Colonic mucosa (tissue), 4 donors: ENCODE measurements at regions not wholly inside any gene's neighbourhood (a gene's known extent, or its start where the extent isn't known, plus 50 kb on each side); places are given as distances from the start of the nearest gene placed in this dataset.

Experiments used
- DNase-seq: peaks from one replicate; pipeline ENCODE4 v3.0.0-alpha.2; 2020
- H3K27ac ChIP-seq: fragments of 200-600 bp; one replicate; pipeline ENCODE4 v1.8.0; 2021
- H3K27me3 ChIP-seq: fragments of 200-600 bp; one replicate; pipeline ENCODE4 v1.8.0; 2021
- H3K36me3 ChIP-seq: fragments of 200-600 bp; one replicate; pipeline ENCODE4 v1.8.0; 2021
- H3K4me1 ChIP-seq: fragments of 200-600 bp; one replicate; pipeline ENCODE4 v1.8.0; 2021; ENCODE audit warnings: mild to moderate bottlenecking
- H3K4me3 ChIP-seq: fragments of 200-600 bp; one replicate; pipeline ENCODE4 v1.8.0; 2021
- H3K9ac ChIP-seq, 2 donors: one replicate each; pipeline ENCODE4 v1.7.0; 2013; ENCODE audit warnings: control low read depth in 2 of 2, low read depth in 2 of 2, low read length in 2 of 2
- H3K9me3 ChIP-seq: fragments of 200-600 bp; one replicate; pipeline ENCODE4 v1.8.0; 2021
- CTCF ChIP-seq: fragments of 200-600 bp; IDR thresholded peaks from one replicate; pipeline ENCODE4 v1.8.0; 2022; ENCODE audit warnings: antibody characterized with exemption, mild to moderate bottlenecking
- intact Hi-C: fragments of 100-400 bp; cut with DNase I; formaldehyde crosslinking; loops from one replicate; pipeline ENCODE4 v1.14.1; 2022
- donor health status: healthy.
- donor health status: DM: no; HTN: no; CAD: no.
- donor health status: DM: no; HTN: no; CAD: no.

GRCh38 chr7:45420843-45421495 lies 153.2 kb upstream of the ADCY1 start:
- Histone ChIP-seq H3K4me3 (no peak overlapping the region), H3K9ac (no peak overlapping the region), H3K4me1 (no peaks in the 10 kb centered on the region), H3K27me3 (no peaks in the 10 kb centered on the region), H3K36me3 (no peaks in the 10 kb centered on the region), H3K27ac (no peak overlapping the region), H3K9me3 (no peaks in the 10 kb centered on the region)
- TF ChIP-seq CTCF, result no peak
- intact Hi-C loops, result no loop called here
- DNase-seq, result no peak

- no peaks in the 10 kb centered on the region for H3K9me3 ChIP-seq
- no peak overlapping the region for H3K9ac ChIP-seq
- no peak for DNase-seq
- TF ChIP-seq CTCF, result no peak
- H3K27me3 ChIP-seq, result no peaks in the 10 kb centered on the region
- no peaks in the 10 kb centered on the region for H3K36me3 ChIP-seq
- H3K27ac ChIP-seq, result no peak overlapping the region
- no peaks in the 10 kb centered on the region for H3K4me1 ChIP-seq
- no peak overlapping the region for H3K4me3 ChIP-seq
- intact Hi-C loops, result no loop called here
Measured at GRCh38 chr7:45421806-45422205, 152.4 kb upstream of the ADCY1 start.

GRCh38 chr7:45430397-45430796 lies 143.8 kb upstream of the ADCY1 start:
- intact Hi-C loops, result no loop called here
- no peak for DNase-seq

GRCh38 chr7:45434167-45434784 lies 139.9 kb upstream of the ADCY1 start:
- H3K4me1 ChIP-seq, result no peaks in the 10 kb centered on the region
- intact Hi-C loops, result no loop called here
- H3K9ac ChIP-seq, result no peak overlapping the region
- no peak overlapping the region for H3K4me3 ChIP-seq
- H3K9me3 ChIP-seq, result no peaks in the 10 kb centered on the region
- H3K27me3 ChIP-seq, result no peaks in the 10 kb centered on the region
- no peak overlapping the region for H3K27ac ChIP-seq
- TF ChIP-seq CTCF, result no peak
- H3K36me3 ChIP-seq, result no peaks in the 10 kb centered on the region
- no peak for DNase-seq

More at GRCh38 chr7:45430397-45430796, 143.8 kb upstream of the ADCY1 start:
- no peak overlapping the region for H3K4me3 ChIP-seq
- no peaks in the 10 kb centered on the region for H3K9me3 ChIP-seq
- no peak overlapping the region for H3K9ac ChIP-seq
- no peak for TF ChIP-seq CTCF
- H3K36me3 ChIP-seq, result no peaks in the 10 kb centered on the region
- H3K27me3 ChIP-seq, result no peaks in the 10 kb centered on the region
- H3K27ac ChIP-seq, result no peak overlapping the region
- H3K4me1 ChIP-seq, result no peaks in the 10 kb centered on the region

- no peak for TF ChIP-seq CTCF
- no peak overlapping the region for H3K27ac ChIP-seq
- H3K36me3 ChIP-seq, result no peaks in the 10 kb centered on the region
- H3K4me1 ChIP-seq, result no peaks in the 10 kb centered on the region
- intact Hi-C loops, result no loop called here
- no peak for DNase-seq
- no peaks in the 10 kb centered on the region for H3K27me3 ChIP-seq
- H3K9me3 ChIP-seq, result no peaks in the 10 kb centered on the region
- no peak overlapping the region for H3K9ac ChIP-seq
- H3K4me3 ChIP-seq, result no peak overlapping the region
Measured at GRCh38 chr7:45435131-45435530, 139.0 kb upstream of the ADCY1 start.
